Activated CD8-positive, alpha-beta memory T cell treated with anti-CD3 and anti-CD28 coated beads, Interleukin-2, amount 50 U/mL, for 1 hour (primary cell): ENCODE measurements at regions not wholly inside any gene's neighbourhood (a gene's known extent, or its start where the extent isn't known, plus 50 kb on each side); places are given as distances from the start of the nearest gene placed in this dataset.

Experiments used
- DNase-seq: peaks from one replicate; pipeline ENCODE4 v3.0.0-alpha.2; 2020; ENCODE audit errors: extremely low read depth

- no peak for DNase-seq
These were observed 227.2 kb upstream of the KLF14 start for GRCh38 chr7:130961128-130961601.

GRCh38 chr7:130962109-130962508 is 228.1 kb upstream of the KLF14 start:
- no peak for DNase-seq

- no peak for DNase-seq
These were observed 229.3 kb upstream of the KLF14 start for GRCh38 chr7:130963339-130963738.

GRCh38 chr7:130965515-130965914 is 231.5 kb upstream of the KLF14 start:
- no peak for DNase-seq

GRCh38 chr7:130966246-130967009 is 232.4 kb upstream of the KLF14 start:
- DNase-seq, result no peak

GRCh38 chr7:130970196-130970595 is 236.2 kb upstream of the KLF14 start:
- DNase-seq, result no peak

GRCh38 chr7:130970696-130971095 is 236.7 kb upstream of the KLF14 start:
- DNase-seq, result no peak

- DNase-seq, result no peak
These were observed 237.3 kb upstream of the KLF14 start for GRCh38 chr7:130971297-130971696.

- DNase-seq, result no peak
These were observed 238.2 kb upstream of the KLF14 start for GRCh38 chr7:130972201-130972600.

- DNase-seq, result no peak
These were observed 239.6 kb upstream of the KLF14 start for GRCh38 chr7:130973637-130974036.

- DNase-seq, result no peak
These were observed 240.2 kb upstream of the KLF14 start for GRCh38 chr7:130974169-130974568.

- DNase-seq, result no peak
These were observed 240.8 kb upstream of the KLF14 start for GRCh38 chr7:130974794-130975193.

GRCh38 chr7:130975731-130976130 is 241.7 kb upstream of the KLF14 start:
- DNase-seq, result no peak

- no peak for DNase-seq
These were observed 248.2 kb upstream of the KLF14 start for GRCh38 chr7:130982160-130982638.

GRCh38 chr7:130982651-130983050 is 248.6 kb upstream of the KLF14 start:
- DNase-seq, result no peak

GRCh38 chr7:130985361-130985760 is 251.4 kb upstream of the KLF14 start:
- no peak for DNase-seq

GRCh38 chr7:130986261-130986690 is 252.3 kb upstream of the KLF14 start:
- DNase-seq, result no peak

- DNase-seq, result no peak
These were observed 253.1 kb upstream of the KLF14 start for GRCh38 chr7:130987092-130987491.

- DNase-seq, result no peak
These were observed 254.4 kb upstream of the KLF14 start for GRCh38 chr7:130988443-130988842.

GRCh38 chr7:130989101-130989795 is 255.2 kb upstream of the KLF14 start:
- DNase-seq, result no peak

GRCh38 chr7:130990178-130990832 is 256.3 kb upstream of the KLF14 start:
- no peak for DNase-seq

- DNase-seq, result no peak
These were observed 259.8 kb upstream of the KLF14 start for GRCh38 chr7:130993671-130994365.
